NCI-H1105 (cell line): ENCODE measurements at regions not wholly inside any gene's neighbourhood (a gene's known extent, or its start where the extent isn't known, plus 50 kb on each side); places are given as distances from the start of the nearest gene placed in this dataset.

ENCODE experiments used
- DNase-seq: peaks from one replicate; lab custom pipeline; 2025; lab: John Stamatoyannopoulos, UW

GRCh38 chr2:103506812-103507211 lies 745.0 kb downstream of the TMEM182 start:
- DNase-seq: no peak

DNA sequence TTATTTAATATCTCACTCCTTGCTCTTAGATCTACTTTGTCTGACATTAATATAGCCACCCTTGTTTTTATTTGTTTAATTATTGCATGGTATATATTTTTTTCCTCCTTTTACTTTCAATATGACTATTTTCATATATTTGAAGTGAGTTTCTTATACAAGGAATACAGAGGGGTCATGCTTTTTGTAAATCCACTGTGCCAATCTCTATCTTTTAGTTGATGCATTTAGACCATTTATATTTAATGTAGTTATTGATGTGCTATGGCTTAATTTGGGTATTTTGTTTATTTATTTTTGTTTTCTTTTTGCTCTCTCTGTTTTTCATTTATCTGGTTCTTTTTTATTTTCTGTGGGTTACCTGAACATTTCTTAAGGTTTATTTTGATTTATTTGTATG lies 750.6 kb downstream of the TMEM182 start:
- DNase-seq: no peak

- no peak for DNase-seq
These were observed 758.7 kb downstream of the TMEM182 start for GRCh38 chr2:103520547-103520946.

- DNase-seq: no peak
These were observed 763.9 kb downstream of the TMEM182 start for GRCh38 chr2:103525756-103526155.

GRCh38 chr2:103526757-103527156 lies 764.9 kb downstream of the TMEM182 start:
- no peak for DNase-seq

- no peak for DNase-seq
These were observed 765.4 kb downstream of the TMEM182 start for GRCh38 chr2:103527278-103527677.

DNA sequence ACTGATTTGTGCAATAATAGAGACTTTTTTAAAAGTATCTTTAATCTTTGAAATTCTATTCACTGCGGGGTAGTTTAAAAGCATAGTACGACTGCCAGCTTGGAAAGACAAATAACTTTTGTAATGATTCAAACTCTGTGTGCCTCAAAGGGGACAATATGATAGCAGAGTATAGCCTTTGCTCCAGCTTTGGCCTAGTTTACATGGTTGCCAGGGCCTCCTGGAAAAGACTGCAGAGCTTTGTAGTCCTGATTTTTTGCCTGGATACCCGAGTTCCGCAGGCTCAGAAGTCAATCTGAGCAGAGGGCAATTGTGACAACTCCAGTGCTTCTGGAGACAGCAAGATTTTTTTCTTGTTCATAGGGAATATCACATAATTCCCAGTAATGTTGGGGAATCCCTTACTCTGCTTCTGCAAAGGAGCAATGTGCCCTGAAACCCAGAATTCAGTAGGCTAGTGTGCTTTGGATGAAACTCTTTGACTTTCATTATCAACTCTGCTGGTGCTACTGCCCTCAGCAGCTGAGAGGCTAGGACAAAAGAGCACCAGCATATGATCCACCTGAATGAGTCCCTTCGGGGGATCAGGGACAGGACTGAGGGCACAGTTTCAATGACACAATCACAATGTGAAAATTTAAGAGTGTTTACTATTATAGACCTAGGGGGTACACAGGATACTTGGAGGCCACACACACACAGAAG lies 768.1 kb downstream of the TMEM182 start:
- no peak for DNase-seq

DNA sequence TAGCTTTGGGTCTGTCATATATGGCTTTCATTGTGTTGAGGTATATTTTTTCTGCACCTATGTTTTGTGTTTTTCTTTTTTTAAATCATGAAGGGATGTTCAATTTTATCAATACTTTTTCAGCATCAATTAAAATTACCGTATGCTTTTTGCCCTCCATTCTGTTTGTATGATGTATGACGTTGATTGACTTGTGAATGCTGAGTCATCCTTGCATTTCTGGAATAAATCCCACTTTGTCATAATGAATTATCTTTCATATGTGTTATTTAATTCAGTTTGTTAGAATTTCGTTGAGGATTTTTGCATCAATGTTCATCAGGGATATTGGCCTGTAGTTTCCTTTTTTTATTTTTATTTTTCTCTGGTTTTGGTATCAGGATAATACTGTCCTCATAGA lies 790.9 kb downstream of the TMEM182 start:
- DNase-seq: no peak

DNA sequence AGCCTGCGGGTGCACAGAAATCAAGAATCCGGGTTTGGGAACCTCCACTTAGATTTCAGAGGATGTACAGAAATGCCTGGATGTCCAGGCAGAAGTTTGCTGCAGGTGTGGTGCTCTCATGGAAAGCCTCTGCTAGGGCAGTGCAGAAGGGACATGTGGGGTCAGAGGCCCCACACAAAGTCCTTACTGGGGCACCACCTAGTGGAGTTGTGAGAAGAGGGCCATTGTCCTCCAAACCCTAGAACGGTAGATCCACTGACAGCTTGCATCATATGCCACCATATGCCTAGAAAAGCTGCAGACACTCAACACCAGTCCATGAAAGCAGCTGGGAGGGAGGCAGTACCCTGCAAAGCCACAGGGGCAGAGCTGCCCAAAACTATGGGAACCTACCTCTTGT lies 833.0 kb downstream of the TMEM182 start:
- DNase-seq: no peak

DNA sequence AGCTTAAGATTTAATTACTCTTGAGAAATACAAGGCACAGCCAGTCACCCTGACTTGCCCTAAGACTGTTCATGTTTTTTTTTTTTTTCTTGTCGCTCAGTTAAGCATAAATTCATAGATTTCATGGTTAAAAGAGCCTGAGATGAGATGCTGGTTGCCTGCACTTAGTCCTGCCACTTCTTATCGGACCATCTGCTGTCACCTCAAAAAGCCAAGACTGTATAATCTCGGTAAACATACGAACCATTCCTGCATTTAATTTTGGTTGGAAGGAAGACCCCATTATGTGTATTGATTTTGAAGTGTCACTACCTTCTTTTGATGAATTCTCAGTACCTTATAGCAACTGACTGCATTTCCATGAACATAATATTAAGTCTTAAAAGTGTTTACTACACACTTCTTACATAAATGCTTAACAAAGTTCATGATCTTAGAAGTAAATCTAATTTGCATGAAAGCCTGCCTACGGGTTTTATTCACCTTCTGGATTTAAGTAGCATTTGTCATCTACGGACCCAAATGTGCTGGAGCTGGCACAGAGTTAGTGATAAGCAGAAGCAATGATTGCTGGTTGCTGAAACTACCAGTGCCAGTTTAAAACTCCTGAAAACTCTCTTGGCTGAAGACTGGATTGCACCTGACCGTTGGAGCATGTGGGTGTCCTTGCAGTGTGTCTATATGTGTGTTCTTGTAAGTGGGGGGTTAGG lies 843.4 kb downstream of the TMEM182 start:
- DNase-seq: no peak

DNA sequence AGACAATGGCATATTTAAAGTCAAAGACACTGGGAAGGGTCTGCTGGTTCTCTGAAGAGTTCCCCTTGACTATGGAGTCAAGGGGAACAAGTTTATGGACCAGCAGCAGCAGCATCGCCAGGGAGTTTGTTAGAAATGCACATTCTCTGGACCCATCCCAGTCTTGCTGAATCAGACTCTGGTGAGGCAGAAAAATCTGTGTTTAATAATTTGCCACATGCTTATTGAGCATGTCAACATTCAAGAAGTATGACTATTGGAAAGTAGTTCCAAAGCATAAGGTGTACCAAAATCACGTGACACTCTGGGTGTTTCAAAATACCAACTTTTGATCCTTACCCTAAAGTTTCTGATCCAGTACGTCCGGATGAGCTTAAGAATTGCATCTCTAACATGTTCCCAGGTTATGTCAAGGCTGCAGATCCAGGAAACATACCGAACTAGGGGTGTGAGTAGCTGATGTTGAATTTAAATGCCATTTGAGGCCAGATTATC lies 853.8 kb downstream of the TMEM182 start:
- DNase-seq: no peak

GRCh38 chr2:103616891-103617290 lies 855.1 kb downstream of the TMEM182 start:
- no peak for DNase-seq

- no peak for DNase-seq
These were observed 856.3 kb downstream of the TMEM182 start for GRCh38 chr2:103618112-103618511.

DNA sequence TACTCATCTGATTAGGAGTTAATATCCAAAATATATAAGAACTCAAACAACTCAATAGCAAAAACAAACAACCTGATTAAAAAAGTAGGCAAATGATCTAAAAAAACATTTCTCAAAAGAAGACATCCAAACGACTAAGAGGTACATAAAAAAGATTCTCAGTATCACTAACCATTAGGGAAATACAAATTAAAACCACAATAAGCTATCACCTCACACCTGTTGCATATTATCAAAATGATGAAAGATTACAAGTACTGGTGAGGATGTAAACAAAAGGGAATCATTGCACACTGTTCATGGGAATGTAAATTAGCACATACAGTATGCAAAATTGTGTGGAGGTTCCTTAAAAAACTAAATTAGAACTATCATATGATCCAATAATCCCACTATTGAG lies 865.5 kb downstream of the TMEM182 start:
- no peak for DNase-seq

GRCh38 chr2:103638978-103639377 lies 877.1 kb downstream of the TMEM182 start:
- DNase-seq: no peak

- no peak for DNase-seq
These were observed 894.7 kb downstream of the TMEM182 start for GRCh38 chr2:103656558-103656957.

DNA sequence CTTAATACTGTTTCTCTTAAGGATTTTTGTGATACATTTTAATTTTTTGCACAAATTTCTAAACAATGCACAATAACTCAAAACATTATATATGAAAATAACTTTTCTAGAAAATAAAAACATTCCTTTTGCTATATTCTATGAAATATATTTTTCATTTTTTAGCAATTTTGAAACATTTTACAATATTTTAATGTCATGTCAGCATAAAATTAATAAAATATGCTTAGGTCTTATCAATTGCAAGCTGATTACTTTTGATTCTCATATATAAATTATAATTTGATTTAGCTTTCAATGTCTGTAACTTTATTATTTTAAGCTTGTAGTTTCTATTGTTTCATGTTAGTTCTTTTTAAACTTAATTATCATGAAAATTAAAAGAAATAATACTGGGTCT lies 898.7 kb downstream of the TMEM182 start:
- DNase-seq: no peak

- no peak for DNase-seq
These were observed 899.1 kb downstream of the TMEM182 start for GRCh38 chr2:103660947-103661346.

GRCh38 chr2:103664690-103665089 lies 902.9 kb downstream of the TMEM182 start:
- no peak for DNase-seq

GRCh38 chr2:103667335-103667884 lies 905.6 kb downstream of the TMEM182 start:
- DNase-seq: no peak

- no peak for DNase-seq
These were observed 907.7 kb downstream of the TMEM182 start for GRCh38 chr2:103669531-103669930.
